GM11168 (cell line): ENCODE measurements at regions not wholly inside any gene's neighbourhood (a gene's known extent, or its start where the extent isn't known, plus 50 kb on each side); places are given as distances from the start of the nearest gene placed in this dataset.

Source experiments
- in situ Hi-C: fragments of 300-500 bp; cut with MboI; formaldehyde crosslinking; loops from one replicate; pipeline ENCODE4 v1.12.0; 2022; ENCODE audit warnings: low sequenced_read_pairs; ENCODE audit not compliant: unreplicated experiment

- in situ Hi-C loops = no loop called here
Measured at GRCh38 chr11:70604221-70604620, 205.9 kb downstream of the CTTN start.

- in situ Hi-C loops = no loop called here
Measured at GRCh38 chr11:70604630-70605467, 206.5 kb downstream of the CTTN start.

GRCh38 chr11:70605468-70605815, 207.1 kb downstream of the CTTN start:
- in situ Hi-C loops = no loop called here

- in situ Hi-C loops = no loop called here
Measured at GRCh38 chr11:70605846-70606245, 207.5 kb downstream of the CTTN start.

- in situ Hi-C loops = no loop called here
Measured at GRCh38 chr11:70606248-70606950, 208.1 kb downstream of the CTTN start.

- in situ Hi-C loops = no loop called here
Measured at GRCh38 chr11:70606951-70607330, 208.6 kb downstream of the CTTN start.

GRCh38 chr11:70607561-70607960, 209.2 kb downstream of the CTTN start:
- in situ Hi-C loops = no loop called here

GRCh38 chr11:70608568-70609470, 210.5 kb downstream of the CTTN start:
- in situ Hi-C loops = no loop called here

GRCh38 chr11:70610566-70611565, 212.5 kb downstream of the CTTN start:
- in situ Hi-C loops = no loop called here

GRCh38 chr11:70611821-70612220, 213.5 kb downstream of the CTTN start:
- in situ Hi-C loops = no loop called here

- in situ Hi-C loops = no loop called here
Measured at GRCh38 chr11:70612459-70613141, 214.3 kb downstream of the CTTN start.

GRCh38 chr11:70614034-70614681, 215.8 kb downstream of the CTTN start:
- in situ Hi-C loops = no loop called here

- in situ Hi-C loops = no loop called here
Measured at GRCh38 chr11:70615036-70615875, 216.9 kb downstream of the CTTN start.

GRCh38 chr11:70616317-70616716, 218.0 kb downstream of the CTTN start:
- in situ Hi-C loops = no loop called here

GRCh38 chr11:70616938-70617654, 218.8 kb downstream of the CTTN start:
- in situ Hi-C loops = no loop called here

- in situ Hi-C loops = no loop called here
Measured at GRCh38 chr11:70618431-70619101, 220.2 kb downstream of the CTTN start.
